ENCODE measurements at regions not wholly inside any gene's neighbourhood (a gene's known extent, or its start where the extent isn't known, plus 50 kb on each side); places are given as distances from the start of the nearest gene placed in this dataset.

DNA sequence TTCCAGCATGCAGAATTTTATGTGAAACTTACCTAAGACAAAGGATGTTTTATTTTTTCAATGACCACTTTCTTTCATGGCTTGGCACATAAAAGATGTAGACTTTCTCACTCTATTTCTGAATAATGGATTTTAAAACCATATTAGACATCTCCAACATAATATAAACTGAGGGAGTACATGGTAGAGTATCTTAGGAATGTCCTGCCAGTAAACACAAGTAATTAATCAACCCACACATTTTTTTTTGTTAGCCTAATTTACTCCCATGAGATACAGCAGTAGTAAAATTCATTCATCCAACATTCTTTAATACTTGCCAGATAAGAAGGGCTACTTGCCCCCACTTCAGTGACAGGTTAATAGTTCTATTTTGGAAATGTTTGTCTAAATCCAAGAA is 235.4 kb upstream of the ADAMTS5 start:
- TF ChIP-seq, protein P1, sequence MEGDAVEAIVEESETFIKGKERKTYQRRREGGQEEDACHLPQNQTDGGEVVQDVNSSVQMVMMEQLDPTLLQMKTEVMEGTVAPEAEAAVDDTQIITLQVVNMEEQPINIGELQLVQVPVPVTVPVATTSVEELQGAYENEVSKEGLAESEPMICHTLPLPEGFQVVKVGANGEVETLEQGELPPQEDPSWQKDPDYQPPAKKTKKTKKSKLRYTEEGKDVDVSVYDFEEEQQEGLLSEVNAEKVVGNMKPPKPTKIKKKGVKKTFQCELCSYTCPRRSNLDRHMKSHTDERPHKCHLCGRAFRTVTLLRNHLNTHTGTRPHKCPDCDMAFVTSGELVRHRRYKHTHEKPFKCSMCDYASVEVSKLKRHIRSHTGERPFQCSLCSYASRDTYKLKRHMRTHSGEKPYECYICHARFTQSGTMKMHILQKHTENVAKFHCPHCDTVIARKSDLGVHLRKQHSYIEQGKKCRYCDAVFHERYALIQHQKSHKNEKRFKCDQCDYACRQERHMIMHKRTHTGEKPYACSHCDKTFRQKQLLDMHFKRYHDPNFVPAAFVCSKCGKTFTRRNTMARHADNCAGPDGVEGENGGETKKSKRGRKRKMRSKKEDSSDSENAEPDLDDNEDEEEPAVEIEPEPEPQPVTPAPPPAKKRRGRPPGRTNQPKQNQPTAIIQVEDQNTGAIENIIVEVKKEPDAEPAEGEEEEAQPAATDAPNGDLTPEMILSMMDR (IDR thresholded peaks at IDR 0.05): no peak
- TF ChIP-seq POLR2A (IDR thresholded peaks at IDR 0.05): no peak
